GM12872 (cell line): ENCODE measurements at regions not wholly inside any gene's neighbourhood (a gene's known extent, or its start where the extent isn't known, plus 50 kb on each side); places are given as distances from the start of the nearest gene placed in this dataset.

Source experiments
- TF ChIP-seq, protein P1 (sequence below): IDR thresholded peaks from 3 replicates; pipeline ENCODE4 v1.5.1; 2011; ENCODE audit warnings: low read depth, mild to moderate bottlenecking, low read length, moderate library complexity; ENCODE audit not compliant: insufficient read depth

- TF ChIP-seq, protein P1, sequence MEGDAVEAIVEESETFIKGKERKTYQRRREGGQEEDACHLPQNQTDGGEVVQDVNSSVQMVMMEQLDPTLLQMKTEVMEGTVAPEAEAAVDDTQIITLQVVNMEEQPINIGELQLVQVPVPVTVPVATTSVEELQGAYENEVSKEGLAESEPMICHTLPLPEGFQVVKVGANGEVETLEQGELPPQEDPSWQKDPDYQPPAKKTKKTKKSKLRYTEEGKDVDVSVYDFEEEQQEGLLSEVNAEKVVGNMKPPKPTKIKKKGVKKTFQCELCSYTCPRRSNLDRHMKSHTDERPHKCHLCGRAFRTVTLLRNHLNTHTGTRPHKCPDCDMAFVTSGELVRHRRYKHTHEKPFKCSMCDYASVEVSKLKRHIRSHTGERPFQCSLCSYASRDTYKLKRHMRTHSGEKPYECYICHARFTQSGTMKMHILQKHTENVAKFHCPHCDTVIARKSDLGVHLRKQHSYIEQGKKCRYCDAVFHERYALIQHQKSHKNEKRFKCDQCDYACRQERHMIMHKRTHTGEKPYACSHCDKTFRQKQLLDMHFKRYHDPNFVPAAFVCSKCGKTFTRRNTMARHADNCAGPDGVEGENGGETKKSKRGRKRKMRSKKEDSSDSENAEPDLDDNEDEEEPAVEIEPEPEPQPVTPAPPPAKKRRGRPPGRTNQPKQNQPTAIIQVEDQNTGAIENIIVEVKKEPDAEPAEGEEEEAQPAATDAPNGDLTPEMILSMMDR = no peak
Observed at GRCh38 chr16:5715155-5715554, 617.6 kb upstream of the EEF2KMT start.

- TF ChIP-seq, protein P1 = no peak
Observed at GRCh38 chr16:5709889-5710288, 612.3 kb upstream of the EEF2KMT start.

DNA sequence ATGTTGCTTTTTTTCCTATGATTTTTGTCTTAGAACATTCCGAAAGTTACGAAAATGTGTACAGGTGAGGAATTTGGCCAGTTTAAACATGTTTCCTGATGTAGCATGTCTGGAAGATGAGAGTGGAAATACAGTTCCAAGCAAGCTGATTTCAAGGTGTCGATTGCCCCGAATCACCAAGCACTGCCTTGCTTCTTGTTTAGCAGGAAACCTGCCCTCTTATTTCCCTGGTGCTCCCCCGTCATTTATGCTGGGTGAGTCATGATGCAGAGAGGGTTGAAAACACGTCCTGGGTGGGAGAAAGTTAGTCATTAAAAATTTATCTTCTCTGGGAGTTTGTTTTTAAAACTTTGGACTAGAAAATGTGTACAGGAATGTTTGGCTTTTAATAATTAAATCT lies 608.6 kb upstream of the EEF2KMT start:
- TF ChIP-seq, protein P1 = no peak

DNA sequence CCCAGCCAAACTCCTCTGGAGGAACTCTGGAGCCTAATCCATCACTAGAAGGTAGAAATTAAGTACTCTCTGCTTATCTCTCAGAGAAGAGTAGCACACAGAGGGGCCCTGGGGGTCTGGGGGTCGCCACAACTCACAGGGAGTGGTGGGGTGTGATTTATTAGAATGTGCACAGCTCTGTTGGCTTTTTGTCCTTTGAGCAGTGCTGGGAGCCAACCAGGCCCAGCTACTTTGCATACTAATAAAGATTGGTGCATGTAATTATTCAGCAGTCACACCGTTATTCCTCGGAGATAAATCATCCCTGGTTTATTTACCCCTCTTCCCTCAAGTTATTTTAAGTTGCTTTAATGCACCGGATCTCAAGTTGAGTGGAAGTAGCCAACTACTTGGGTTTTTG lies 606.7 kb upstream of the EEF2KMT start:
- TF ChIP-seq, protein P1 = no peak

GRCh38 chr16:5693426-5693825 lies 595.8 kb upstream of the EEF2KMT start:
- TF ChIP-seq, protein P1 = no peak

GRCh38 chr16:5681966-5682365 lies 584.4 kb upstream of the EEF2KMT start:
- TF ChIP-seq, protein P1 = no peak

DNA sequence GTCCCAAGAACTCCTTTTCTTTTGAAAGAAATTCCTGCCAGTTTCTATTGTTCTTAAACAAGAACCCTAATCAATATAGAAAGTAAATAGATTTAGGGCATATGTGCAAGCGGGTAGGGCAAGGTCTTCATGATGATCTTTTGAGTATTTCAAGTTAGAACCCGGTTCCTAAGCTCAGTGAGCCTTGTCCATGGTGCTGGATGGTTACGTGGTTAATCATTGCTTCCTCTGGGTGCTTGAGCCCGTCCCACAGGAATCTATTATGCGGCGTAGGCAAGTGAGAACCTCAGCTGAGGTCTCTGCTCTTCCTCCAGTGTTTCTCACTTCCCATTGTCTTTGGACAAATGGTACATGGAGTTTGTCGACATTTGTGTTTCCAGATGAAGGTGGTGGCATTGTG lies 580.8 kb upstream of the EEF2KMT start:
- TF ChIP-seq, protein P1 = no peak

- TF ChIP-seq, protein P1 = no peak
Observed at GRCh38 chr16:5671421-5671820, 573.8 kb upstream of the EEF2KMT start.
